ENCODE measurements at regions not wholly inside any gene's neighbourhood (a gene's known extent, or its start where the extent isn't known, plus 50 kb on each side); places are given as distances from the start of the nearest gene placed in this dataset.

DNA sequence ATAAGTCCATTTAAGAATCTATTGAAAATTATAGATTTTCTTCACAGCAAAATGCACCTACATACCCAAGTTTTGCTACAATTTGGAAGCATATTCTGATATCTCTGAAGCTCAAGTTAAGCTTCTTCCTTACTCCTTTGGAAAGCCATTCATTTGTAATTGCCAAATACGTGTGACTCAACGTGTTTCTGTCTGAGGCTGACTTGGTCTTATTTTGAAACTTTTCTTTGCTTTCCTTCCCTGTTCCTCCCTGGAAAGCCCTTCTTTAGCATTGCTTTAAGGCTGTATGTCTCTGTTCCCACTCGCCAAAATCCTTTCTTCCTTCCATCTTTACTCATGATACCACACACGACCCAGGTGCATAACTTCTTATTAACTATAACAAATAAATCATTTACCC lies 232.0 kb downstream of the ZBBX start:
- H3K36me3 ChIP-seq, result no peaks in the 10 kb centered on the region
- H4K20me1 ChIP-seq, result no peaks in the 10 kb centered on the region
- no peaks in the 10 kb centered on the region for H3K4me1 ChIP-seq
- no peak overlapping the region for H3K27ac ChIP-seq
- H3K4me3 ChIP-seq, result no peak overlapping the region
- no peaks in the 10 kb centered on the region for H3K27me3 ChIP-seq
- TF ChIP-seq Cebpa-rat (IDR thresholded peaks at IDR 0.05), result no peak
- no peak overlapping the region for H3K4me2 ChIP-seq
- H3K9ac ChIP-seq, result no peak overlapping the region
- H3K9me3 ChIP-seq, result no peaks in the 10 kb centered on the region

DNA sequence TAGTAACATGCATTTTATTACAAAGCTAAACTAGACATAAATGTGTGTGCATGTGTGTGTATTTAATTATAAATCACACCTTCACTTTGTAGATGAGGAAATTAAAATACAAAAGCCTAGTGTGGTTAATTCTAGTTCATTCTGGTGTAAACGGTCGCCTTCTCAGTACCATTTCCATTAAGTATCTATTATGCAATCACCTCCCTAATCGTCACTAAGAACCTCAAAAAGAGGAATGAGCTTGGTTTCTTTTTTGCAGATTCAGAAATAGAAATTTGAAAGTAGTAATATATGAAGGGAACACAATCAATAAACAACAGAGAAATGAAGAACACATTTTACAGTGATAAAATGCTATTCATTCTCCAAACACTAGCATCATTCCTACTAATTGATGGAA lies 233.2 kb downstream of the ZBBX start:
- H3K4me1 ChIP-seq, result no peaks in the 10 kb centered on the region
- no peak overlapping the region for H3K27ac ChIP-seq
- TF ChIP-seq Cebpa-rat (IDR thresholded peaks at IDR 0.05), result no peak
- no peaks in the 10 kb centered on the region for H3K9me3 ChIP-seq
- no peak overlapping the region for H3K4me3 ChIP-seq
- H3K4me2 ChIP-seq, result no peak overlapping the region
- H3K36me3 ChIP-seq, result no peaks in the 10 kb centered on the region
- H3K27me3 ChIP-seq, result no peaks in the 10 kb centered on the region
- no peak overlapping the region for H3K9ac ChIP-seq
- H4K20me1 ChIP-seq, result no peaks in the 10 kb centered on the region

- H3K36me3 ChIP-seq, result no peaks in the 10 kb centered on the region
- no peak for TF ChIP-seq Cebpa-rat (IDR thresholded peaks at IDR 0.05)
- no peaks in the 10 kb centered on the region for H3K9me3 ChIP-seq
- no peak overlapping the region for H3K9ac ChIP-seq
- H3K27me3 ChIP-seq, result no peaks in the 10 kb centered on the region
- no peaks in the 10 kb centered on the region for H4K20me1 ChIP-seq
- H3K4me1 ChIP-seq, result no peaks in the 10 kb centered on the region
- no peak overlapping the region for H3K27ac ChIP-seq
- no peak overlapping the region for H3K4me3 ChIP-seq
- H3K4me2 ChIP-seq, result no peak overlapping the region
Measured at GRCh38 chr3:167125612-167126407, 254.3 kb downstream of the ZBBX start.

- no peak overlapping the region for H3K4me3 ChIP-seq
- H4K20me1 ChIP-seq, result no peaks in the 10 kb centered on the region
- H3K27me3 ChIP-seq, result no peaks in the 10 kb centered on the region
- TF ChIP-seq Cebpa-rat (IDR thresholded peaks at IDR 0.05), result no peak
- H3K4me1 ChIP-seq, result no peaks in the 10 kb centered on the region
- H3K9me3 ChIP-seq, result peaks cover 6% of the 10 kb centered on the region
- no peaks in the 10 kb centered on the region for H3K36me3 ChIP-seq
- no peak overlapping the region for H3K27ac ChIP-seq
- H3K9ac ChIP-seq, result no peak overlapping the region
- H3K4me2 ChIP-seq, result no peak overlapping the region
Measured at GRCh38 chr3:167120828-167121227, 259.3 kb downstream of the ZBBX start.

- Histone ChIP-seq H4K20me1 (no peaks in the 10 kb centered on the region), H3K4me1 (peaks cover 5% of the 10 kb centered on the region; the same call in 1 of the 2 replicates), H3K36me3 (no peaks in the 10 kb centered on the region), H3K27ac (no peak overlapping the region), H3K9ac (no peak overlapping the region), H3K4me3 (no peak overlapping the region), H3K4me2 (no peak overlapping the region), H3K9me3 (peaks cover 9% of the 10 kb centered on the region), H3K27me3 (no peaks in the 10 kb centered on the region)
- no peak for TF ChIP-seq Cebpa-rat (IDR thresholded peaks at IDR 0.05)
Measured at GRCh38 chr3:167116120-167116922, 263.8 kb downstream of the ZBBX start.

DNA sequence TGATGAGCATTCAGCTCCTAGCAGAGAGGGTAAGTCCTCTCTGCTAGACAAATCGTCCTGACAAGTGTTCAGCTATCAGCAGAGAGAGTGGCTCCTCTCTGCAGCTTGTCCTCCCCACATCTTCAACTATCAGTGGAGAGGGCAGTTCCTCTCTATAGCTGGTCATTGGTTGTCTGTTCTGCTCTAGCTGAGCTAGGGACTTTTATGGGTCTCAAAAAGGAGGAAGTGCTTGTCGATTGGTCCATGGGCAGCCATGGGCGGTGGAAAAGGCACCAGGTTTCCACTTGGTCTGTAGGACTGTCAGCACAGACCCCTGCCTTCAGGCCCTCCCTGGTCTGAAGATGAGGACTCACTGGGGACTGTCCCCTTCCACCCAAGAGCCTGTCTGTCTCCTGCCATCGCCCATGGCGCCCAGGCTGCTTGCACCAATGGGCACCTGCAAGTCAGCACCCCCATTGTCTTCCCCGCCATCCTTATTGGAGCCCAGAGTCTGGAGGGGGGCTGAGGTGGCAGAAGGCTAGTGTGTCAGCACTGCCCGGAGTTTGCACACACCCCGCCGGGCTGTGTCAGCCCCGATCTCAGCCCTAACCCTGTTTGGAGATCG lies 264.7 kb downstream of the ZBBX start:
- Histone ChIP-seq H3K4me2 (no peak overlapping the region), H3K9me3 (peaks cover 9% of the 10 kb centered on the region), H3K27ac (no peak overlapping the region), H3K4me3 (no peak overlapping the region), H3K4me1 (peaks cover 5% of the 10 kb centered on the region; the same call in 1 of the 2 replicates), H3K36me3 (no peaks in the 10 kb centered on the region), H4K20me1 (no peaks in the 10 kb centered on the region), H3K27me3 (no peaks in the 10 kb centered on the region), H3K9ac (no peak overlapping the region)
- TF ChIP-seq Cebpa-rat (IDR thresholded peaks at IDR 0.05), result no peak

DNA sequence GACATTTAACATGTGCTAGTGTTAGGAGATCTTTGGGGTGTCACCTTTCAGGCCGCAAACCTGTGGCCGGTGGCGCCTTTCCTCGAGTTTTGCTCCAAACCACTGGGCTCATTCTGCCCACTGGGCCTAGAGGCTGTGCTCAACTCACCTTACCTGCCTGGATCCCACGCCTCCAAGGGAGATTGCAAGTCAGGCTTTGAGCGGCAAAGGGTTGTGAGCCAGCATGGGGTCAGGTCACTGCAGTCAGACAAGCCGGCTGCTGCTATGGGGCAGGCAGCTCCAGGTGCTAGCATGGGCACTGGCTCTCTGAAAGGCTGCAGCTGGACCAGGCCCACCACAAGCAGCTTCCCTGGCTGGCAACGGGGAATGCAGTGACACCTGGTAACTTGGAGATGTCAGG lies 265.5 kb downstream of the ZBBX start:
- no peak overlapping the region for H3K4me2 ChIP-seq
- no peak overlapping the region for H3K4me3 ChIP-seq
- no peaks in the 10 kb centered on the region for H3K36me3 ChIP-seq
- H3K27me3 ChIP-seq, result no peaks in the 10 kb centered on the region
- no peak overlapping the region for H3K9ac ChIP-seq
- TF ChIP-seq Cebpa-rat (IDR thresholded peaks at IDR 0.05), result no peak
- H4K20me1 ChIP-seq, result no peaks in the 10 kb centered on the region
- H3K4me1 ChIP-seq, result peaks cover 5% of the 10 kb centered on the region; the same call in 1 of the 2 replicates
- peaks cover 9% of the 10 kb centered on the region for H3K9me3 ChIP-seq
- no peak overlapping the region for H3K27ac ChIP-seq

DNA sequence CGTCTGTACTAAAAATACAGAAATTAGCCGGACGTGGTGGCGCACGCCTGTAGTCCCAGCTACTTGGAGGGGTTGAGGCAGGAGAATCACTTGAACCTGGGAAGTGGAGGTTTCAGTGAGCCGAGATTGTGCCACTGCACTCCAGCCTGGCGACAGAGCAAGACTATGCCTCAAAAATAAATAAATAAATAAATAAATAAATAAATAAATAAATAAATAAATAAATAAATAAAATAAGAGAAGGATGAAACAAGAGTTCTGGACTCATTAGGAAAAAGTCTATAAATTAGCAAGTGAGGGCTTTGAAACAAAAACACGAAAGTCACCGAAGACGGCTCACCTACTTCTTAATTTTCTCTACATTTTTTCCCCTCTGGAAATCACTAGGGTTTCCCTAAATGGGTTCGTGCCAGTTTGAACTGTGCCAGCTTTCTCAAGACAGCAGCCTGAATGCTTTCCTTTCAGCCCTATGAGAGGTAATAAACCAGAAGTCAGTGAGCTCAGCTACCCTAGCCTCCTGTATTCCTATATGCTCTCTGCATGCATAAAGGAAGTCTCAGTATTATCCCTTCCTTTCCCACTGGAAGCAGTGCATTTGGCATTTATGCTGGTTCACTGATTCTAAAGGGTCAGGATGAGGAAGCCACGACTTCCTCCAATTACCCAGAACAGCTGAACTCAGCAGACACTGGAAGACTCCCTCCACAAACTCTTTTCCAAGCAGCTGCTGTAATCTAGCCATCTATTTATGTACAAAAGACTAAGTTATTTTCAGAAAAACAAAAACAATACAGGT lies 266.9 kb downstream of the ZBBX start:
- H3K9ac ChIP-seq, result no peak overlapping the region

GRCh38 chr3:167110901-167111300 lies 269.2 kb downstream of the ZBBX start:
- Histone ChIP-seq H3K4me2 (no peak overlapping the region), H3K4me1 (peaks cover 5% of the 10 kb centered on the region; the same call in 1 of the 2 replicates), H3K9ac (no peak overlapping the region), H3K27ac (no peak overlapping the region), H3K27me3 (no peaks in the 10 kb centered on the region), H3K9me3 (peaks cover 4% of the 10 kb centered on the region; the same call in 1 of the 2 replicates), H4K20me1 (no peaks in the 10 kb centered on the region), H3K4me3 (no peak overlapping the region), H3K36me3 (no peaks in the 10 kb centered on the region)
- TF ChIP-seq Cebpa-rat (IDR thresholded peaks at IDR 0.05), result no peak

More for the DNA sequence above, 266.9 kb downstream of the ZBBX start:
- H3K4me2 ChIP-seq, result no peak overlapping the region
- H3K9me3 ChIP-seq, result peaks cover 9% of the 10 kb centered on the region
- TF ChIP-seq Cebpa-rat (IDR thresholded peaks at IDR 0.05), result no peak
- no peaks in the 10 kb centered on the region for H3K36me3 ChIP-seq
- no peak overlapping the region for H3K27ac ChIP-seq
- H3K4me3 ChIP-seq, result no peak overlapping the region
- H4K20me1 ChIP-seq, result no peaks in the 10 kb centered on the region
- H3K27me3 ChIP-seq, result no peaks in the 10 kb centered on the region
- peaks cover 5% of the 10 kb centered on the region; the same call in 1 of the 2 replicates for H3K4me1 ChIP-seq

Measured in BLaER1 (cell line).